RWPE2 (cell line): ENCODE measurements at regions not wholly inside any gene's neighbourhood (a gene's known extent, or its start where the extent isn't known, plus 50 kb on each side); places are given as distances from the start of the nearest gene placed in this dataset.

Source experiments
- ATAC-seq: fragments of 200-7000 bp; cut with Tn5 transposase; 3 replicates; pipeline ENCODE4 v1.9.1; 2021; ENCODE audit warnings: low read depth
- DNase-seq: peaks from one replicate; pipeline ENCODE4 v3.0.0-alpha.2; 2020; ENCODE audit warnings: low spot score
- H3K27ac ChIP-seq: fragments of 450-650 bp; 2 replicates; pipeline ENCODE4 v1.5.1; 2017; ENCODE audit warnings: mild to moderate bottlenecking; ENCODE audit not compliant: poor library complexity, severe bottlenecking
- H3K27me3 ChIP-seq: fragments of 250-450 bp; sonication (Bioruptor Pico); 2 replicates; pipeline ENCODE4 v1.5.1; 2021; ENCODE audit warnings: mild to moderate bottlenecking, moderate library complexity; ENCODE audit not compliant: insufficient read depth, poor library complexity, severe bottlenecking
- H3K36me3 ChIP-seq: fragments of 250-450 bp; sonication (Bioruptor Pico); 2 replicates; pipeline ENCODE4 v1.5.1; 2020; ENCODE audit warnings: low read depth, mild to moderate bottlenecking, moderate library complexity
- H3K4me1 ChIP-seq: fragments of 250-450 bp; sonication (Bioruptor Pico); 2 replicates; pipeline ENCODE4 v1.5.1; 2021; ENCODE audit warnings: mild to moderate bottlenecking, moderate library complexity; ENCODE audit not compliant: insufficient read depth, poor library complexity, severe bottlenecking
- H3K4me3 ChIP-seq: fragments of 250-450 bp; sonication (Bioruptor Pico); 2 replicates; pipeline ENCODE4 v1.5.1; 2021; ENCODE audit warnings: mild to moderate bottlenecking, moderate library complexity; ENCODE audit not compliant: severe bottlenecking
- H3K9me3 ChIP-seq: fragments of 250-450 bp; sonication (Bioruptor Pico); 2 replicates; pipeline ENCODE4 v1.5.1; 2021; ENCODE audit warnings: mild to moderate bottlenecking, moderate library complexity; ENCODE audit not compliant: severe bottlenecking
- TF ChIP-seq, protein P1 (sequence below): fragments of 450-650 bp; IDR thresholded peaks from one replicate; pipeline ENCODE4 v1.5.1; 2017; ENCODE audit warnings: mild to moderate bottlenecking, moderate library complexity; ENCODE audit not compliant: poor library complexity, severe bottlenecking

DNA sequence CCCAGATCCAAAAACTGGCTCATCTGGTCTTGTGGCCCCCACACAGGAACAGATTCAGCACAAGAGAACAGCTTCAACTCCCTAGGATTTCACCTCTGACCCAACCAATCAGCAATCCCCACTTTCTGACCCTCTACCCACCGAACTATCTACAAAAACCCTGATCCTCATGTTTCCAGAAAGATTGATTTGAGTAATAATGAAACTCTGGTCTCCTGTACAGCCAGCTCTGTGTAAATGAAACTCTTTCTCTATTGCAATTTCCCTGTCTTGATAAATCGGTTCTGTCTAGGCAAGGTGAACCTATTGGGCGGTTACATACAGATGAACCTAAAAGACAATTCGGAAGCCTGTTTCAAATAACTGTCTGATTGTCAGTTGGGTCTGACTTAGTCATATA is 847.6 kb upstream of the ALCAM start:
- Histone ChIP-seq H3K9me3 (no peaks in the 10 kb centered on the region), H3K4me3 (no peak overlapping the region), H3K36me3 (no peaks in the 10 kb centered on the region), H3K27ac (no peak overlapping the region), H3K4me1 (no peaks in the 10 kb centered on the region), H3K27me3 (no peaks in the 10 kb centered on the region)
- no peak for DNase-seq
- ATAC-seq = no peak
- TF ChIP-seq, protein P1, sequence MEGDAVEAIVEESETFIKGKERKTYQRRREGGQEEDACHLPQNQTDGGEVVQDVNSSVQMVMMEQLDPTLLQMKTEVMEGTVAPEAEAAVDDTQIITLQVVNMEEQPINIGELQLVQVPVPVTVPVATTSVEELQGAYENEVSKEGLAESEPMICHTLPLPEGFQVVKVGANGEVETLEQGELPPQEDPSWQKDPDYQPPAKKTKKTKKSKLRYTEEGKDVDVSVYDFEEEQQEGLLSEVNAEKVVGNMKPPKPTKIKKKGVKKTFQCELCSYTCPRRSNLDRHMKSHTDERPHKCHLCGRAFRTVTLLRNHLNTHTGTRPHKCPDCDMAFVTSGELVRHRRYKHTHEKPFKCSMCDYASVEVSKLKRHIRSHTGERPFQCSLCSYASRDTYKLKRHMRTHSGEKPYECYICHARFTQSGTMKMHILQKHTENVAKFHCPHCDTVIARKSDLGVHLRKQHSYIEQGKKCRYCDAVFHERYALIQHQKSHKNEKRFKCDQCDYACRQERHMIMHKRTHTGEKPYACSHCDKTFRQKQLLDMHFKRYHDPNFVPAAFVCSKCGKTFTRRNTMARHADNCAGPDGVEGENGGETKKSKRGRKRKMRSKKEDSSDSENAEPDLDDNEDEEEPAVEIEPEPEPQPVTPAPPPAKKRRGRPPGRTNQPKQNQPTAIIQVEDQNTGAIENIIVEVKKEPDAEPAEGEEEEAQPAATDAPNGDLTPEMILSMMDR = no peak

DNA sequence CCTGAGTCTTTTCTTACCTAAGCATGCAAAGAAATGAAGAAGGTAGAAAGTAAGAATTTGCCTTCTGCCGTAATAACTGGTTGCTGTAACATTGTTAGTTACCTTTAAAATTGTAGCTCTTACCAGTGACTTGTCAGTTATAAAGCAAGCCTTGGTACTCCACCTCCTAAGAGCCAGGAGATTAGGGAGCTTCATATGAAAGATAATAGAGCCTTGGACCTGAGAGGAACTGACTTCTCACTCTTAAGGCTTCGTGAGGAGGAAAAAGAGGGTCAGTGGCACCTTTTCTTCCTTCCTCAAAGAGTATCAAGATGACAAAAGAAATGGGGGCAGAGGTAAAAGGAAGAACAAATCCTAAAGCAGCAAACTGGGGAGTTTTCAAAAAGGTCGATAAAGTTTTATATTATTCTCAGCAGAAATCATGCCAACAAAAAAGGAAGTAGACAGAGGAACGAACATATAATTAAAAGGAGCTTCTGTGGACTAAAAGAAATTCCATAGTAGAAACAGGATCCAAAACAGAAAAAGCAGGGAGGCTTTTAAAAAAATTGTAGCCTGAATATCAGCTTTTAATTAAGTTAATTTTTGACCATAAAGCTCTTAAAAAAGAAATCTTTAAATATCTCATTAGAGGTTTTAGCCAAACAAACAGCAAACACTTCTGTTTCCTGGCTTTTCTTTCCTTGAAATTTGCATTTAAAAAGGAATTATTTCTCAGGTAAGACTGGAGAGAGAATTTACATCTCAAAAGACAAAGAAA is 847.1 kb upstream of the ALCAM start:
- Histone ChIP-seq H3K36me3 (no peaks in the 10 kb centered on the region), H3K4me3 (no peak overlapping the region), H3K4me1 (no peaks in the 10 kb centered on the region), H3K27ac (no peak overlapping the region), H3K27me3 (no peaks in the 10 kb centered on the region), H3K9me3 (no peaks in the 10 kb centered on the region)
- DNase-seq (no peak), ATAC-seq (no peak)
- TF ChIP-seq, protein P1 = no peak

DNA sequence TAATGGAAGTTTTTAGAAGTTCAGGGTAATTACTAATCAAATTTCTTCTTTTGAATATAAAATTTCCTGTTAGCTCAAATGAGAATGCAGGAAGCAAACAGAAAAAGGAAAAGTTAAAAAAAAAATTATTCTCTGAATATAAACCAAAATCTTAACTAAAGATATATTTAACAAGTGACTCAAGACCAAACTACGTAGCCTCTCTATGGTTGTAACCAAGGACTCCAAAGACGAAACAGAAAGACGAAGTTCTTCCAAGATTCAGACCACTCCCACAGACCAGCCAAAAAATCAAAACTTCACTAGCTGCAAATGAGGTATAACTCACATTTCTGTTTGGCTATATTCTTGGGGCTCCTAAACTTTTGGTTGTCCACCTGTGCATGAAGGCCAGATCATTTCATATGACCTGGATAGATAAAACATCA is 846.5 kb upstream of the ALCAM start:
- no peaks in the 10 kb centered on the region for H3K36me3 ChIP-seq
- ATAC-seq = no peak
- no peaks in the 10 kb centered on the region for H3K27me3 ChIP-seq
- no peak for DNase-seq
- H3K9me3 ChIP-seq = no peaks in the 10 kb centered on the region
- no peak overlapping the region for H3K4me3 ChIP-seq
- H3K27ac ChIP-seq = no peak overlapping the region
- TF ChIP-seq, protein P1 = no peak
- no peaks in the 10 kb centered on the region for H3K4me1 ChIP-seq

DNA sequence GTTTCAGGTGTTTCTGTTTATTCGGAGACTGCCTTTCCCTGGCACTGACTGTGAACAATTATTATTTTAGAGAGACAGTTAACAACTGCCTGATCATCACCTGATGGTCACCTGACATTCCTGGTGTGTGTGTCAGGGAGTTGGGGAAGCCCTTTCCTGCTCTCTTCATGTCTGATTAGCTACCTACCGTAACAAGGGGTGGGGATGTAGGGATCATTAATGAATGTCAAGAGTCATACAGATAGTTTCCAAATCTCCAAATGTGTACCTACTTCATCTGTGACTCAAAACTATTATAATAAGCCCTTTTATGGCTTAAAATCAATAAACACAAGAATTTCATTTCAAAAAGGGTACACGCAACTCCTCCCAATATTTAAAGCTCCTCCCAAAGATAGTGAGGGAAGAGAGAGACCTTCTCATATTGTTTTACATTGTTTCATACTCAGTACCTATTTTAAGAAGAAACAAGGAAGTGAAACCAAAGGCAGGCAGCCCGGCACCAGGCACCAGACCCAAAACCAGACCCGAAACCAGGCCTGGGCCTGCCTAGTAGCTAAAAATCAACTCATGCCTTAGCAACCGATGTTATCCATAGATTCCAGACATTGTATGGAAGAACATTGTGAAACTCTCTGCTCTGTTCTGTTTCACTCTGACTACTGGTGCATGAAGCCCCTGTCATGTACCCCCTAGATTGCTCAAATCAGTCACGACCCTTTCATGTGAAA is 844.9 kb upstream of the ALCAM start:
- ATAC-seq = no peak
- no peaks in the 10 kb centered on the region for H3K9me3 ChIP-seq
- H3K27ac ChIP-seq = no peak overlapping the region
- H3K4me1 ChIP-seq = no peaks in the 10 kb centered on the region
- no peak for DNase-seq
- H3K36me3 ChIP-seq = no peaks in the 10 kb centered on the region
- no peaks in the 10 kb centered on the region for H3K27me3 ChIP-seq
- H3K4me3 ChIP-seq = no peak overlapping the region
- TF ChIP-seq, protein P1 = no peak

DNA sequence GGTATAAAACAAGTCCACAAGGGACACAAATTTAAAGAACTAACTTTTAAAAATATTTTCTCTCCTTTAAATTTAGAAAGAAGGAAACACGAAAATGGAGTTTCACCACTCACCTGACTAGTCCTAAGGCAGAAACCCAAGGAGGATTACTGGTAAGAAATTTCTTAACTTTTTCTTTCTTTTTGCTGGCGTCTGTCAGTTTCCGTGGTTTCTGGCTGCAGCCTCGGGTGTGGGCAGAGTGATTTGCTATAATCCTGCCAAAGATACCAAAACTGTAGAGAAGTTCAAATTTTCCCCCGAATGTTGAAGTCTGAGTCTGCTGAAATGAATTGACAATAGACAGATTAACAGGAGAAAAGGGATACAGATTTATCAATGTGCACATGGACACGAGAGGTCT is 843.6 kb upstream of the ALCAM start:
- Histone ChIP-seq H3K27me3 (no peaks in the 10 kb centered on the region), H3K36me3 (no peaks in the 10 kb centered on the region), H3K9me3 (no peaks in the 10 kb centered on the region), H3K4me3 (no peak overlapping the region), H3K27ac (no peak overlapping the region), H3K4me1 (no peaks in the 10 kb centered on the region)
- DNase-seq (no peak), ATAC-seq (no peak)
- TF ChIP-seq, protein P1 = no peak
